GM21360 (cell line): ENCODE measurements at regions not wholly inside any gene's neighbourhood (a gene's known extent, or its start where the extent isn't known, plus 50 kb on each side); places are given as distances from the start of the nearest gene placed in this dataset.

Experiments
- ATAC-seq: cut with Tn5 transposase; IDR thresholded peaks from one replicate; pipeline ENCODE4 v1.9.1; 2021; ENCODE audit warnings: mild to moderate bottlenecking, moderate library complexity; ENCODE audit not compliant: unreplicated experiment

DNA sequence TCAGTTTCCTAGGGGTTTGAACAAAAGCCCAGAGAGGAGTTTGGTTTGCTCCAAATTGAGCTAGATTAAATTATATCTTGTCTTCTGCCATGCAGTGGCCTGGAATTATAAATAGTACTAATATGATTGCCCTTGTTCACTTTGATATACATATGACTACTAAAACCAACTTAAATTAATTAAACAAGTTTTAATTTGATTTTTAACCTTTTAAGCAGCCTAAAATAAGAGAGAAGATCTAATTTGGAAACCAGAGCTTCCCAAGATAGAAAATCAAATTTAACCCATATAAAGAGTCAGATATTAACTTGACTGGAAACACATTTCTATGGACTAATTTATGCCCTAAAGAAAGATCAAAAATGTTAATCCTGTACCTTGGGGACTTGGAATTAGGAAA lies 444.5 kb upstream of the SLC8A1 start:
- ATAC-seq: no peak

DNA sequence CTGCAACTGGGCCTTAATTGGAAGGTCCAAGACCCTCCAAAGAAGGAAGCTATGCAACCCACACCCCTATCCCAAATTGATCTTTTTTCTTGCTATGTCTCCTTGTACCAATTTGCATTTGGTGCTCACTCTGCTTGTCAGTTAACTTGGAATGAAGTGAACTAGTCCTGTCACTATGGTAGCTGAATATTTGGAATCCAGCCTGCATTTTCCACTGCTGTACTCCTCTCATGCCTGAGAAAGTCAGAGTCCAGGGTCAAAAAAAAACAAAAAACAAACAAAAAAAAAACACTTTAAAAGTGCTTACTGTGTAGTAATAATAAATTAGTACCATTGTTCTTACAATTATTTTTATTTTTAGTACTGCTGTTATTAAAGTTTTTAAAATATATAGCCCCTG lies 462.8 kb upstream of the SLC8A1 start:
- ATAC-seq: no peak

DNA sequence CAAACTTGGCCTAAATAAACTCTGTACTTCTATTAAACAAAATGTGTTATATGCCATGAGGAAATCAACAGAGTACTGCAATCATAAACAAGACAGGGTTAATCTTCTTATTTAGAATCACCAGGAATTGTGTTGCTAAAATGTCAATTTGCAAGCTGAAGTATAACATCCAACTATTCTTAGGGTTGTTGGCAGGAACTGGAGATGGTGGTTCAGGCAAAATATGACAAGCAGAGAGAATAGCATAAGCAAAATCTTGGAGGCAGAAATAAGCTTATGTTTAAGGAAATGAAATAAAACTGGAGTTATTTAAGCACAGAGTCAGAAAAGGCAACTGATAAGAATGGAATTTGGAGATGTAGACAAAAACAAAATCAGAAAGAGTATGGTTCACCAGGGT lies 463.8 kb upstream of the SLC8A1 start:
- ATAC-seq: no peak

DNA sequence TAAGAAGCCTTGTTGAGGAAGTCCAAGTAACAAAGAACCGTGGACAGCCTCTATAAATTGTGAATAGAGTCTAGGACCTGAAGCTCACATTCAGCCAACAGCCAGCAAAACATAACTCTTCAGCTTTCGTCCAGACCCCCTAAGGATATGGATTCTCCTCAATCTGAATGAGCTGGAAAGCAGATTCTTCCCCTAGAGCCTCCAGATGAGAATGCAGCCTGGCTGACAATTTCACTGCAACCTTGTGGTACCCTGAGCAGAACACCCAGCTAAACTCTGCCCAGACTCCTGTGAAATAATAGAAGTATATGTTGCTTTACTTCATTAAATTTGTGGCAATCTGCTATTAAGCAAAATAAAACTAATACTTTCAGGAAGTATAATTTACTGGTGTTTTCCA lies 483.5 kb upstream of the SLC8A1 start:
- ATAC-seq: no peak

DNA sequence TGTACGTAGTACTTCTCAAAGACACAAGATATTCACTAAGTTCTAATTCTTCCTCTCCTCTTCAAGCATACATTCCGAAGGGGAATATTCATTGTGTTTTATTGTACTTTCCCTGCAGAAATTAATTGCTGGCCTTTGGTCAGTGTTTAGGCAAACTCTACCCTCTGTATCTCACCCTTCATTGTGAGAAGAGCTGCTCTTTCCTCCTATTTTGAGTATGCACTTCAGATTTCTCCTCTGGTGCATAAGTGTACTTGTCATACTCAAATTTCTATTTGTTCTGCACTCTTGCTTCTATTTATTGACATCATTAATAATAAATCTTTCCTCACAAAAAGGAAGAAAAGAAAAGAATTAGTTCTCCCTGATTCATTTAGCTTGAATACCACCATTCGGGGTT lies 485.4 kb upstream of the SLC8A1 start:
- no peak for ATAC-seq

DNA sequence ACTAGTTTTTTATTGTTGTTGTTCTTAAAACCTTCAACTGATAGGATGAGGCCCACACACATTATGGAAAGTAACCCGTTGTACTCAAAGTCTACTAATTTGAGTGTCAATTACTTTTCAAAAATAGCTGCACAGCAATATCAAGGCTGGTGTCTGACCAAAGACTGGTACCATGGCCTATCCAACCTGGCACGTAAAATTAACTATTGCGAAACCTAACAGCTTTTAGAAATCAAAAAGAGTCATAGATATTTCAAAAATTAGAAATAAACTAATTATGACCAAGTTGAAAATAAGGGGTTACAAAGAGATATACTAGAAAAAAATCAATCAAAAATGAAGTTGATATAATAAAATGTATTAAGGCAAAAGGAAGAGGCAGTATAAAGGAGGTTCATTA lies 501.5 kb upstream of the SLC8A1 start:
- ATAC-seq: no peak

DNA sequence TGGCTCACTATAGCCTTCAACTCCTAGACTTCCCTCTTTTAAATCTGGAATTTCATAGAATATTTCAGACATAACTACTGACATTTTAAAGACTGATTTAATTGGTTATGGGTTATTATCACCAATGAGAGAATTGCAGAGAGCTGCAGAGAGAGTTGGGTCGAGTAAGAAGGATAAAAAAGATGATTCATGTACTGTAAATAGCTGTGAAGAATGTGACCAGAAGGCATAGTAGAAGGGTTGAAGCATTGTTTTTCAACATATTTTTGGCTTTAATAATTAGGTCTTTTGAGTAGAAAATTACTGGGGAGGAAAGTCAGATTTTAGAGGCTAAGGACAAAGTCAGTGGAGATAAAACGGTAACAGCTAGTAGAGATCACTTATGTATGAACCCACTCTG lies 503.2 kb upstream of the SLC8A1 start:
- no peak for ATAC-seq

DNA sequence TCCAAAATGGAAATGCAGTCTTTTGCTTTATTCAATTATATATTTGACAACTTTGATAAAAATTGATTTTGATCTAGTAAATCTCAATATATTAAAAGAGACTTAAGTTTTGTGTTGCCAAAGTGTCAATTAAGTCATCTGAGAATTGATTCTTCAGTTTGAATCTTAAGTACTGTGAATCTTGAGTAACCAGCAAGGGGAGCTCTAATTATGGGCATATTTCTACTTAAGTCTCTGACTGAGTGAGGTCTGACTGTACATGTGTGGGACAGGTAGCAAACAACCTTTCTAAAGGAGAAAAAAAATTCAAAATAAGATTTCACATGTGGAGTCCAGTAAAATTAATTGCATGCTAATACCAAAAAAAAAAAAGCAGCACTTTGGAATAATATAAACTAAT lies 503.7 kb upstream of the SLC8A1 start:
- no peak for ATAC-seq

DNA sequence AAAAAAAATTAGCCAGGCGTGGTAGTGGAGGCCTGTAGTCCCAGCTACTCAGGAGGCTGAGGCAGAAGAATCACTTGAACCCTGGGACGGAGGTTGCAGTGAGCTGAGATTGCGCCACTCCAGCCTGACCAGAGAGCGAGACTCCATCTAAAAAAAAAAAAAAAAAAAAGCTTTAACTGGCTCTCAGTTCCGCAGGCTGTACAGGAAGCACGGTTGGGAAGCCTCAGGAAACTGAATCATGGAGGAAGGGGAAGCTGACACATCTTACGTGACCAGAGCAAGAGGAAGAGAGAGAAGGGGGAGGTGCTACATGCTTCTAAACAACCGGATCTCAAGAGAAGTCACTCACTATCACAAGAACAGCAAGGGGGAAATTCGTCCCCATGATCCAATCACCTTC lies 505.6 kb upstream of the SLC8A1 start:
- ATAC-seq: no peak

DNA sequence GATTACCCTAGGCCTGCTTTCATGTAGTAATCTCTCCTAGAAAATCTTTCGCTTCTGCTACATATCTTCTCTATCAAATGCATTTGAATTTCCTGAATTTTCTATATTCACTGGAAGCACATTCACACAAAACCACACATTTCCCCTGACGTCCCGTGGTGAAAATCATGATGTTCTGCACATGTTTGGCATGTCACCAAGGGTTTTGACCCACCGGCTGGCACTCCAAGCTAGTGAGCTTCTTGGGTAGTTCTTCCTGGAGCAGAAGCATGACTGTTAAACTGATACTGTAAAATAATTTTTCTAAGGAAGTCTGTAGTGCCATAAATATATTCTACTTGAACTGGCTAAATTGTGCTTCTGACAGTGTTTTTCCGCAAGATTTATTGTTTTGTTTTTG lies 510.1 kb upstream of the SLC8A1 start:
- no peak for ATAC-seq

DNA sequence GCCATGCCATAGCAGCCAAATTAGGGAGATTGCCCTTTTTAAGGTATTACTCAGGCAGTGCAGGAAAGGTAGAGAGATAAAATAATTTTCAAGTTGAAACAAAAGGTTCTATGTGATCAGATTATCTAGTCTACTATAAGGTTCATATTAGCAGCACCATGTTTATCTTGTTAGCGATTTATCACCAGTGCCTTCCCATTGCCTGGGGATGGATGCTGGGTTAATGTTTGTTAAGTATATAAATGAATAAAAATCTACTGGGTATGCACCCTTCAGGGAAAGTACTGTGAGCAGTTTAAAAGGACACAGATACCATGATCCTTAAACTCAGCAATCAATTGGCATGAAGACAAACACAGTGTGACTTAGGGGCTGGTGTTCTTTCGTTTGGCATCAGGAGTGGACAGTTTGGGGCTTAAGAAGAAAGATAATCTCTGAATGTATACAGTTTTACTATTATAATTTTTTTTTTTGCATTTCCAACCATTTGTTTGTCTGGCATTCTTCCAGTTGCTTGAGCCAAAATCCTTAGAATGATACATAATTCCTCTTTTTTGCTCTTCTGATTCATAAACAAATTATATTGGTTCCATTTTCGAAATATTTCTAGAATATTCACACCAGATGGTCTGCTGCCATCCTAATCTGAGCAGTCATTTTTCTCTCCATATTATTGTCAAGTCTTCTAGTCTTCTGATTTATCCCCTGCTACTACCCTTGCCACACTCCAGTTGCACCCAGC lies 512.8 kb upstream of the SLC8A1 start:
- ATAC-seq: no peak

DNA sequence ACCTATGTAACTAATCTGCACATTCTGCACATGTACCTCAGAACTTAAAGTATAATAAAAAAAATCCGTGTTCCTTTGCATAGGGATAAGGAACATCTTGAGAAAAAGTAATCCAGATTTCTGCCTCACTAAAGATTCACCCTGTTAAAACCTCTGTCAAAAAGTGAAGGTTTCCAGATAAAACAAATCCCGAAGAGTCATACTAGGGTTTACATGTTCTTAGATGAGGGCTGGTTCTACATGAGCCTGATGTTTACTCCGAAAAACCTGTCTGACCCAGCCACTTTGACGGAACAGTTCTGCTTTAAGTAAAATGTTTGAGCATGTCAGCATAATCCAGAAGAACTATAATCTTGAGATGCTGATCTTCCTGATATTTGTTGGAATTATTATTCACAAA lies 515.6 kb upstream of the SLC8A1 start:
- no peak for ATAC-seq

DNA sequence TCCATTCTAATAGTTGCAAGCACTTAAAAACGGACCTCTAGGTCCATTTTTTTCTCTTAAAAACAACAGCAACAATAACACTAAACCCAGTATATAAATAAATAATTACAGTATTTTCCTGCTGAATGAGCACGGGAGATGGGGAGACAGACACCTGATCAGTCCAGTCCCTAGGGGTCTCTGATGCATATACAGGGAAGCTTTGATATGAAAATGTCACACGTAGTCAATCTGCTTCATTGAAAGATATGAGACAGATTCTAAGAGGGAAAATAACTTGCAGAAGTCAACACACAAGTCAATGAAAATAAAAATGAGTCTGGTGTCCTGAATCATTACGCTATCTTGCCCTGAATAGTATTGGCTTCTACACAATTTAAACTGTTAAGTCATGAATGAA lies 523.3 kb upstream of the SLC8A1 start:
- no peak for ATAC-seq

DNA sequence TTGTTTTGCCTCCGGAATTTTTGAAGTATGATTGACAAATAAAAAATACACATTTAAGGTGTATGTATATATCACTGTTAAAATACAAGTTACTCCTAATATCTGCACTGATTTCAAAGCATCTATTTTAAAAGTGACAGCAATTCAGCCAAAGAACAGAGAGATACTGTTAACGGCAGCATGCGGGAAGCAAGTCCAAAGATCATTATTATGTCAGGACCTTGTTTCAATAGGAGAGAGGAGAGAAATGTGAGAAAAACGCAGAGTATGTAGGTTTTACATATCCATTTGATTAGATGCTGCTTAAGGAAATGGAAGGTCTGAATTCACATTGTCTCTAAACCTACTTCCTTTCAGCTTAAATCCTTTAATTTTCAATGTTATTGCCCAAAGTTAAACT lies 545.5 kb upstream of the SLC8A1 start:
- ATAC-seq: no peak

DNA sequence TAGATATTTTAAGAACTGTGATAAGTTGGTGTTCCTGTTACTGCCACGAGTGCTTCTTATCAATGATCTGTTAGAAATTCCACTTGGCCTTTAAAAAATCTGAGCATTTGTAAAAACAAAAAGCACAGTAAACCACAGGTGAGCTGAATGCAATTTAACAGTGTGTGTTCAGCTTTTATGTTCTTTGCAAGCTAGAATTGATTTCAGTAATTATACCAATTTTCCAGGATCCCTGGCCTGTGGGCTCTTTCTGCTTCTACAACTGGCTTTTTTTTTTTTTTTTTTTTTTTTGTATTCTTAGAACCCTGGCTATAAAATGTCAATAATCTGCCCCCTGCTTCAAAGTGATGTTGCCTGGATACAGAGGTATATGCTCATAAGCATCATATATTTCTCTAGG lies 548.5 kb upstream of the SLC8A1 start:
- no peak for ATAC-seq

DNA sequence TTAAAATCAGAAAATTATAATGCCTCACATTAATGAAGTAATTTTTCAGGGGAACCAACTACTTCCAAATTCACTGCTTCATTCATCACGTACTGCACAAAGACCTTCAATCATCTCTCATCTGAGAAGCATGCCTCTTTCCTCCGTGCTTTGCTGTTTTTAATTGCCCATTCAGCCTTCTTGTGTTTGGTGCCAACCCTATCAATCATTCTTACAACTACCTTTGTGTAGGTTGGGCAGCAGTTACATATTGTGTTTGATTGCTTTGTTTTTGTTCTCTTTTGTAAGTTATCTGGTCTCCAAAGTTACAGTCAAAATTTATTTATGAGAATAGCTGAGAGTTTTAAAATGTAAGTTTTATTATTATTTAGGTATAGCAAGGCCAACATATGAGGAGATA lies 549.0 kb upstream of the SLC8A1 start:
- ATAC-seq: no peak

DNA sequence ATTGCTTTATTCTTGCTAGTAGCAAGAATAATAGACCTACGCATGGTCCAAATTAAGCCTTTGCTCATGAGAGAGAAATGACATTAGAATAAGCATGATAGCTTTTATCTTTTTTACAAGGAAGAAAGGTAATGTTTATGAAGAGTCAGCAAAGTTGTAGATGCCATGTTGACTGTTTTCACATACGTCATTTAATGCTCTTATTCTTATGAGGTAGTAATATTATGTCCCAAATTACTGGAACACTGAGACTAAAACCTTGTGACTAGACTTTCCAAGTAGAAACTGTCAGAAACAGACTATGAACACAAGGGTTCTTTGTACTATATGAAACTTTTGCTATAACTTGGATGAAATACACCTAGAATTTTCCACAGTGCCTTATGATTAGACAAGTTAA lies 552.8 kb upstream of the SLC8A1 start:
- no peak for ATAC-seq

DNA sequence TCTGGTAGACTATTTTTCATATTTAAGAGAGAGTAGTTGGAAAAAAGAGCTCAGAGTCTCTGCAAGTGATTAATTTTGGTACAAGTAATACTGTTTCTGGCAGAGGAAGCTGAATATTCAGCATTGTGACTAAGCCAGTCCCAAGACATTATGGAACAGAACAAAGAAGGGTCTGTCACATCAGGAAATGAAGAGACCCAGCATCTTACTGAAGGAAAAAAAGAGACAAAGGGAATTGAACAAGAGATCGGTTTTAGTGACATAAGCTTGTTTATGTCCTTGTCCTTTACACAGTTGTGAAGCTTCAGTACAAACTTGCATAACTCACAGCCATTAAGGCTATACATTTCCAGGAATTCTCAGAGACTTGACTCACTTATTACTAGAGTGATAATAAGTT lies 568.5 kb upstream of the SLC8A1 start:
- ATAC-seq: no peak

DNA sequence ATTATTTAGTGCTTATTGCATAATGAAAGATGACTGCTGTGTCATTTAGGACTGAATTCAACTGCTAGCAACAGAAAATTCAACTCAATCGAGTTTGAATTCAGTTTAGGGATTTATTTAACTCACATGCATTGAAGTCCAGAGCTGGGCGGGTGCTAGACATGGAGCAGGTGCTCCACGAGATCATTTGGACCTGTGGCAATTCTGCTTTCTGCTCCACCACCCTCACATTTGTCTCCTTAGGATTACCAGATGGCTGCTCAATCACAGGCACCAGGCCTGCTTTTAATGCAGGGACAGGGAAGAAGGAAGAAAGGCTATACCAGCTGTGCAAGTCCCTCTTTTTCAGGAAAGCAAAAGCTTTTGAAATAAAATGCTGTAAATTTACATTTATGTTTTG lies 572.9 kb upstream of the SLC8A1 start:
- ATAC-seq: no peak

DNA sequence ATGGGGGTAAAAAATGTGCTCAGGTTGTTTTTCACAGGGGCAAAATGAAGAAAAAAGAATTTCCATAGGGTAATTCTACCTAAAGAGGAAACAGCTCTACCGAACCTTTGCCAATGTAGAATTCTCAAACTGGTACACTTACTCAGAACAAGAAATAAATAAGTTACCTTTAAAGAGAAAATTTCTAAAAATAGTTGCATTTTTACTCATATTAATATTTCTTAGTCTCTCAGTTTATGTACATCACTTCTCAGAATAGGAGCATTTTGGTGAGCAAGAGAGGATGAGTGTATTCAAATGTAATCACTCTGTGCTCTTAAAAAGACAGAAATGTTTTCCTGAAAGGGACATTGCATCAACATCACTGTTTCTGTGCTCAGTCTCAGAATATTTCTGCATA lies 574.7 kb upstream of the SLC8A1 start:
- ATAC-seq: peak; percentile 56

DNA sequence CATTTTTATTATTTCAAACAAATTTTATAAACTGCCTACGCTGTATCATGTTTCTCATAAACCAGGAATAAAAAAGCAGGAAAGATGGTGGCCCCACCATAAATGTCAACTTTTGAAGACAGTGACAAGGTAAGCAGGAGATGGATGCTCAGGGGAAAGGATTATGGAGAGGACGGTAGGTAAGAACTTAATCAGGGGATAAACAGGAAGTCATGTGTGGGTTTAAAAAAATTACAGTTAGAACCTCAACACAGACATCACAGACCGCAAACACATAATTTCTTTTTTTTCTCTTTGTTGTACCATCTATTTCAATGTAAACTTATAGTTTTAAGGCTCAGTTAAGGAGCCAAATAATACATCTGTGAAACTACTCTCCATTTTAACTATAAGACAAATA lies 575.2 kb upstream of the SLC8A1 start:
- ATAC-seq: no peak

DNA sequence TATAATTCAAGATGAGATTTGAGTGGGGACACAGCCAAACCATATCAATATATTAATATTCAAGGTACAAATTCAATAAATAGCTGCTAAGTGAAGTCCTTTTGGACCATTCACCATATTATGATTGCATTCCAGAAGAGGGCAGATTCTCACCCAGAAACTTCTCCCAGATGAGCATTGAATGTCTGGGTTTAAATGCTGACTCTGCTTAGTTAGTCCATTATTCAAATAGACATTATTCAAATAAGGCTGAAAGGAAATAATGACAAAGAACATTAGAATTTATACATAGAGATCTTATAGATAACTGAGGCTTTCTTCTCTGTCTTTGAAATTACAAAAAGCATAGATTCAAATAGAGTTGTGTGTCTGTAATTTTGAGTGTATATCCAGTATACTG lies 579.4 kb upstream of the SLC8A1 start:
- no peak for ATAC-seq

DNA sequence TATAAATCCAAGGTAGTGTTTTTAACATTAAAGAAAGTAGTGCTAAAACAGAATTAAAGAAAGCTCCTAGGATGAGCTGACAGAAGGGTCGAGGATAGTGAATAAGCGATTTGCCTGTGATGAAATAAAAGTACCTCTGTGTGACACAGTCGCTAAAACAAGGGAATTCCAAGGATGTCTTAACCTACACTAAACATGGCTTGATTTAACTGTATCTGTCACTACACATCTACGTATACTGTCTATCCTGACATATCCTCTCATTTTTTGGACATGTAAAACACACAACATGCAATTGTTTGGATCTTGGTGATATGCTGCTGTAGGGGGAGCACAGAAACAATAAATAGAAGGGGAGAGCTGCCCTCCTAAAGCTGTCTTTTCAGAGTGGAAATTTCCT lies 580.8 kb upstream of the SLC8A1 start:
- ATAC-seq: no peak

DNA sequence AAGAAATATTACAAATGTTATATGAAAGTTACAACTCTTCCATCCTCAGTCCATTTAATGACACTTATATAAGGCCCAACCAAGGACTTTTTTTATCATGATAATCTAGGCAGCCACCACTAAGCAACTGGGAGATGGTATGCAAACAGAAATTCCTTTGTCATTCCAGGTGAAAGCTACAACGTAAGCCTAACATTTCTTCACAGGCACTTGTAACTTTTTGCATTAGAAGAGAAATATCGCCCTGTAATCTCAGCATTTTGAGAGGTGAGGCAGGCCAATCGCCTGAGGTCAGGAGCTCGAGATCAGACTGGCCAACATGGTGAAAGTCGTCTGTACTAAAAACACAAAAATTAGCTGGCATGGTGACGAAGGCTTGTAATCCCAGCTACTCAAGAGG lies 581.2 kb upstream of the SLC8A1 start:
- ATAC-seq: no peak
